ENCODE measurements at regions not wholly inside any gene's neighbourhood (a gene's known extent, or its start where the extent isn't known, plus 50 kb on each side); places are given as distances from the start of the nearest gene placed in this dataset.

GRCh38 chr9:108039493-108039892, 549.9 kb upstream of the KLF4 start:
- WGBS (ENCODE audit: extremely low coverage, insufficient read length, low lambda C conversion rate), result no CpG with 5 or more reads among the region's 1 CpG

More at GRCh38 chr9:108039493-108039892, 549.9 kb upstream of the KLF4 start:
- no peak for DNase-seq
- no peak overlapping the region for H3K56ac ChIP-seq (ENCODE audit: insufficient read length, low read depth, low read length)
- H2AFZ ChIP-seq (ENCODE audit: low read length), result no peak overlapping the region
- no peak overlapping the region for H3T11ph ChIP-seq (ENCODE audit: low read length)
- H3K9ac ChIP-seq (ENCODE audit: extremely low read depth, insufficient read length, low read length), result no peak overlapping the region
- Mint-ChIP-seq H3K9me3 (peaks cover 5 to 11% of the 10 kb centered on the region in 2 experiments), H3K27me3 (ENCODE audit: low read depth) (peaks cover 13% of the 10 kb centered on the region), H3K36me3 (ENCODE audit: insufficient read depth in 1 of 3, low read depth in 3 of 3) (peaks cover 0 to 6% (median 2%) of the 10 kb centered on the region in 3 experiments; a peak in 3 of 7 replicates), H3K4me3 (no peak overlapping the region), H3K27ac (no peak overlapping the region), H3K4me1 (peaks cover 0 to 11% of the 10 kb centered on the region in 2 experiments; a peak in 2 of 4 replicates)
- H3K79me2 ChIP-seq (ENCODE audit: insufficient read depth, low read length), result no peaks in the 10 kb centered on the region
- no peak overlapping the region for H3K27ac ChIP-seq (ENCODE audit: insufficient read length, low read depth, low read length)
- H2BK12ac ChIP-seq (ENCODE audit: insufficient read length, low read depth, low read length), result no peak overlapping the region
- no peak overlapping the region for H3K14ac ChIP-seq (ENCODE audit: insufficient read depth, low read length)
- no peak overlapping the region for H4K5ac ChIP-seq (ENCODE audit: insufficient read length, low read depth, low read length)
- no peak overlapping the region for H4K8ac ChIP-seq (replicated peaks; ENCODE audit: insufficient read length, low read depth, low read length)
- no peaks in the 10 kb centered on the region for H4K20me1 ChIP-seq (ENCODE audit: control insufficient read depth, insufficient read depth, insufficient read length)
- no peaks in the 10 kb centered on the region for H3K4me1 ChIP-seq (ENCODE audit: insufficient read depth, low read length)
- no peak overlapping the region for H2BK15ac ChIP-seq (ENCODE audit: low read depth, low read length)
- no peaks in the 10 kb centered on the region for H3K79me1 ChIP-seq (ENCODE audit: insufficient read depth, low read depth, low read length, poor library complexity, severe bottlenecking)
- H4K91ac ChIP-seq (ENCODE audit: insufficient read length, low read depth, low read length), result no peak overlapping the region
- no peak overlapping the region for H2AK5ac ChIP-seq (ENCODE audit: insufficient read length, low read length)
- no peak overlapping the region for H2BK120ac ChIP-seq (ENCODE audit: low read depth, low read length, poor library complexity, severe bottlenecking)
- H2BK20ac ChIP-seq (ENCODE audit: low read depth, low read length, poor library complexity, severe bottlenecking), result no peak overlapping the region
- H3K27me3 ChIP-seq (ENCODE audit: insufficient read depth, low read length), result no peaks in the 10 kb centered on the region
- H3K4me2 ChIP-seq (ENCODE audit: insufficient read depth, insufficient read length, low read length), result no peak overlapping the region
- no peak overlapping the region for H3K18ac ChIP-seq (ENCODE audit: insufficient read length, low read depth, low read length)
- TF ChIP-seq, protein P1, sequence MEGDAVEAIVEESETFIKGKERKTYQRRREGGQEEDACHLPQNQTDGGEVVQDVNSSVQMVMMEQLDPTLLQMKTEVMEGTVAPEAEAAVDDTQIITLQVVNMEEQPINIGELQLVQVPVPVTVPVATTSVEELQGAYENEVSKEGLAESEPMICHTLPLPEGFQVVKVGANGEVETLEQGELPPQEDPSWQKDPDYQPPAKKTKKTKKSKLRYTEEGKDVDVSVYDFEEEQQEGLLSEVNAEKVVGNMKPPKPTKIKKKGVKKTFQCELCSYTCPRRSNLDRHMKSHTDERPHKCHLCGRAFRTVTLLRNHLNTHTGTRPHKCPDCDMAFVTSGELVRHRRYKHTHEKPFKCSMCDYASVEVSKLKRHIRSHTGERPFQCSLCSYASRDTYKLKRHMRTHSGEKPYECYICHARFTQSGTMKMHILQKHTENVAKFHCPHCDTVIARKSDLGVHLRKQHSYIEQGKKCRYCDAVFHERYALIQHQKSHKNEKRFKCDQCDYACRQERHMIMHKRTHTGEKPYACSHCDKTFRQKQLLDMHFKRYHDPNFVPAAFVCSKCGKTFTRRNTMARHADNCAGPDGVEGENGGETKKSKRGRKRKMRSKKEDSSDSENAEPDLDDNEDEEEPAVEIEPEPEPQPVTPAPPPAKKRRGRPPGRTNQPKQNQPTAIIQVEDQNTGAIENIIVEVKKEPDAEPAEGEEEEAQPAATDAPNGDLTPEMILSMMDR (conservative IDR thresholded peaks at IDR 0.05), result no peak
- H2BK5ac ChIP-seq (ENCODE audit: insufficient read length, low read length), result no peak overlapping the region
- no peak overlapping the region for H3K23ac ChIP-seq (ENCODE audit: insufficient read length, low read depth, low read length)
- H3K9me3 ChIP-seq (ENCODE audit: control insufficient read depth, low read depth, low read length), result no peaks in the 10 kb centered on the region
- H3K23me2 ChIP-seq (ENCODE audit: insufficient read length, low read depth, low read length, poor library complexity, severe bottlenecking), result no peaks in the 10 kb centered on the region
- no peak overlapping the region for H3K4ac ChIP-seq (ENCODE audit: low read depth, low read length)
